NCI-H526 (cell line): ENCODE measurements at regions not wholly inside any gene's neighbourhood (a gene's known extent, or its start where the extent isn't known, plus 50 kb on each side); places are given as distances from the start of the nearest gene placed in this dataset.

Source experiments
- DNase-seq, 2 experiments: peaks; one replicate each; lab custom pipeline; 2025; lab: John Stamatoyannopoulos, UW

GRCh38 chr12:91396293-91396692 is 213.7 kb upstream of the DCN start:
- no peak for DNase-seq

GRCh38 chr12:91395628-91396135 is 213.1 kb upstream of the DCN start:
- no peak for DNase-seq

GRCh38 chr12:91394903-91395302 is 212.3 kb upstream of the DCN start:
- DNase-seq, result no peak

GRCh38 chr12:91388573-91388972 is 206.0 kb upstream of the DCN start:
- no peak for DNase-seq

GRCh38 chr12:91387461-91388134 is 205.0 kb upstream of the DCN start:
- no peak for DNase-seq

GRCh38 chr12:91384806-91385205 is 202.2 kb upstream of the DCN start:
- no peak for DNase-seq

- DNase-seq, result no peak
Observed at GRCh38 chr12:91384366-91384765, 201.7 kb upstream of the DCN start.

GRCh38 chr12:91383099-91383498 is 200.5 kb upstream of the DCN start:
- DNase-seq, result no peak

- peak; percentile 31 to 86 for DNase-seq
Observed at GRCh38 chr12:91382081-91382543, 199.5 kb upstream of the DCN start.

GRCh38 chr12:91381309-91381804 is 198.7 kb upstream of the DCN start:
- no peak for DNase-seq

- DNase-seq, result no peak
Observed at GRCh38 chr12:91380631-91381030, 198.0 kb upstream of the DCN start.

- no peak for DNase-seq
Observed at GRCh38 chr12:91379051-91379775, 196.6 kb upstream of the DCN start.

GRCh38 chr12:91377436-91377835 is 194.8 kb upstream of the DCN start:
- no peak for DNase-seq

- DNase-seq, result no peak
Observed at GRCh38 chr12:91373086-91373485, 190.5 kb upstream of the DCN start.

- DNase-seq, result no peak
Observed at GRCh38 chr12:91370086-91370868, 187.7 kb upstream of the DCN start.

- DNase-seq, result no peak
Observed at GRCh38 chr12:91368613-91369012, 186.0 kb upstream of the DCN start.

- peak in 1 of 2 experiments; percentile 22 for DNase-seq
Observed at GRCh38 chr12:91367234-91367849, 184.7 kb upstream of the DCN start.

GRCh38 chr12:91364471-91365184 is 182.0 kb upstream of the DCN start:
- no peak for DNase-seq

- DNase-seq, result peak; percentile 9 to 76
Observed at GRCh38 chr12:91361864-91362263, 179.2 kb upstream of the DCN start.

- DNase-seq, result no peak
Observed at GRCh38 chr12:91357381-91357780, 174.8 kb upstream of the DCN start.

- no peak for DNase-seq
Observed at GRCh38 chr12:91356405-91356804, 173.8 kb upstream of the DCN start.
